Activated naive CD4-positive, alpha-beta T cell (primary cell): ENCODE measurements at regions not wholly inside any gene's neighbourhood (a gene's known extent, or its start where the extent isn't known, plus 50 kb on each side); places are given as distances from the start of the nearest gene placed in this dataset.

Source experiments
- DNase-seq, 4 experiments: peaks; one replicate each; lab custom pipeline; 2025; lab: John Stamatoyannopoulos, UW

- DNase-seq: no peak
Observed at GRCh38 chr18:24530630-24531111, 70.2 kb downstream of the HRH4 start.

DNA sequence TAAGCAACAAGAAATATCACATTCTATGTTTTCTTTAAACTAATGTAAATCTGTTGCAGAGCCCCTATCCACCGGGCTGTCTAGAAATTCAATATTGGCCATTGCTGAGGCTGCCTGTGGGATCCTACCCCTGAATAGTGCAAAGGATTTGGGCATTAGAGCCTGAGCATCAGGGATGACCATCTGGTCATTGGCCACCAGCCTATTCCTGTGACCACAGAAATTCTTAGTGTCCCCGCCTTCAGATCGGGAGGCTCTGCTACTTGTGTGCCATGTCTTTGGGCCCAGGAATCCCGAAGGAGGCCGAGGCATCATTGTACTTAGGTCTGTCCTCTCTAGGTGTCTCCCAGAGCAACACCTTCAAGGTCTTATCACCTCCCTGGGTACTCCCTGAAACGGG lies 73.8 kb downstream of the HRH4 start:
- DNase-seq: no peak

GRCh38 chr18:24534737-24535136 lies 74.3 kb downstream of the HRH4 start:
- no peak for DNase-seq

DNA sequence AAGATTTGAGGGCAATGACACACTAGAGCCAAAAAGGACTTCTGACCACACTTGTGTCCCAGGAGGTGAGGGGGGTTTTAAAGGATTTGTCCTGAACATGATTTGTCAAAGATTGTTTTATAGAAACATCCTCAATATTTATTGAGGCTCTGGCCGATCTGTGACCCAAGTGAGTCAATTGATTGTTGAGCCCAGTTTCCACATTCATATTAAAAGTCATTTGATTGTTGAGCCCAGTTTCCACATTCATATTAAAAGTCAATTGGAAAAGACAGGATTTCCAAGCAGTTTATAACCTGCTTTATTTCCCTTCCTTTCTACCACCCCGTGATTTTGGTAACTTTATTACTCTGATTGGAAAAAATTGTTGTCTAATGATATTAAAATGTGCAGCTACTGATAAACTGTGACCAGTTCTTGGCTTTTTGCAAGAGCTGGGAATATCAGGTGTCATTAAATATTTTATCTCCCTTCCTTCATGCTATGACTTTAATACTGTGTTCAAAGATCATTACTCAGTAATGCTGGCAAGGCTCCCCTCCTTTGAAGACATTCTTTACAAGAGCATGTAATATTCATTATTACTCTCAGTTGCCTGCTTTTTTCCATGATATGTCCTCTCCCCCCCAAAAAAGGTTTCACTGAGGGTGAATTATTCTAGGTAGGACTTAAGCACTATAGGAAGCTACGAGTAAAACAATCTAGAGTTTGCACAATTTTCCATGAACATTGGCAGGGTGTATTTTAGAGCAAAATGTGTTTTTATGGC lies 75.3 kb downstream of the HRH4 start:
- no peak for DNase-seq

- DNase-seq: no peak
Observed at GRCh38 chr18:24536326-24536725, 75.9 kb downstream of the HRH4 start.

DNA sequence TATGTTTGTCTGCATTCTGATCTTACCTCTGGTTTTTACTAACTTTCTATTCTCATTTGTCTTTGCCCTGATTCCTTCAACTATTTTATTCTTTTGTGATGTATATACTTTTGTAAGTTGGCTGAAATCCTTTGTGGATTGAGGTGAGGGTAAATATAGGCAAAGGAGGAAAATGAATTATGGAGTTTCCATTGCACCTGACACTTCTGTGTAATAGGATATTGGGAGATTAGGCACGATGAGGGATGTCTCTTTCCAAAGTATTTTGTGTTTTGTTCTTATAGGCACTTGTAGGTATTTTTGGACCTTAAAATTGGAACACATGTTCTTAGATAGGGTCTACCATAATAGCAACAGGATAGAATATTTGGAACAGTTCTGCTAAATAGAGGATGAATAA lies 76.4 kb downstream of the HRH4 start:
- no peak for DNase-seq

DNA sequence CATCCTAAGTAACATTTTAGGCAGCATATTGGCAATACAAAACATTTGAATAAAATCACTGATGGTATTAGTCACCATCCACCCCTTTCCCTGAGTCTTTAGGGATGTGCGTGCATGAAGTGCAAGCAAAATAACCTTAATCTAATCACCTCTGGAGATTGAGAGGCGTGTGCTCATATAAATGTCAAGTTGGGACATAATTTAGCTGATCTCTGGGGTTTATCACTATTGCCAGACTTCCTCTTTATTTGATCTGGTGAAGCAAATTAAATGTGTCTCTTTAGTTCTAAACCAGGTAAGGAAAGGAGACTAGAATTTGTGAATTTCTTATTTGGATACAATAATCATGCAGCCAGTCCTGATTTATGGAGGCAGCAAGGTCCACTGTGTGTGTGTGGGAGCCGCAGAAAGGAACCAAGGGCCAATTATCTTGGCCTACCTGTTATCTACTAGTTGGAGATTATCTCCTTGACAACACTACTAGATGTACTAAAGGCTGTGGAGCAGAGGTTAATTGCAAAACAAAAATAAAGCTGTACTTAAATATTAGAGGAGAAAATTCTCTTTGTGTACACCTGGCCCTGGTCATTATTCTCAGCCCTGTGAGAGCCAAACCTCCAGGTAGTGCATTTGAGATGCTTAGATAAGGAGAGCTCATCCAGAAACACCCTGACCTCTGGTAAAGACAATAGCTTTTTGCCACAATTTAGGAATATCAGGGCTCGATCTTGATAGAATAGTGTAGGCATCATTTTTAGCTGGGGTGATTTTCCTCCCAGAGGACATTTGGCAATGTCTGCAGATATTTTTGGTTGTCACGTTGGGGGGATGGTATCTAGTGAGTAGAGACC lies 78.2 kb downstream of the HRH4 start:
- no peak for DNase-seq

DNA sequence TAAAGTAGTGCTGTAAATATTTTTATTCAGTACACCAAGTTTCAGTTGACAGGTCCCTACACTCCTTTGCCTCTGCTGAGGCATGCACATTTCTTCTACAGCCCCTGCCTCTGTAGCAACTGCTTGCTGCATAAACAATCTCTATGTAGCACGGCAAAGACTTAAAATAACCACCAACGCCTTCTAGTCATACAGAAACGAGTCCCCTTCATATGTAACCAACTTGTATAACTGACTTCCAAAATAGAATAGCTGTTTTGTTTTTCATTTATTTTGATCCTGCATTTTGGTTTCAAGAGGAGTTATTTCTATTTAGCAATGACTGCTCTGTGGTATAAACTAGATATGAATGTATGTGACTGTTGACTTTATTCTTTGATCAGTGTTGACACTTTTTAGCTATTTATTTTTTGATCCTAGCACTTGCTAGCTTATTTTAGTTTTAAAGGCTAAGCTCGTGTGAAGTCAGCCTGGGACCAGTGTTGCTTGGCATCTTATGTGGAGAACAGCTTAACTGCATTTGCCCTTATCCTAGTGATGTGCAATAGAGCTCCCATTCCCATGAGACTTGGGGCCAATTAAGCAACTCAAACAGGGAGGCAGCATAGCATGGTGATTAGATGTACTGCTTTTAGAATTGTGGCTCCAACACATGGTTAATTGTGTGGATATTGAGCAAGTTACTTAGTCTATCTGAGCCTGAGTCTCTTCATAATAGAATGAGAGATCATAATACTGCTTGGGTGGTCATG lies 79.6 kb downstream of the HRH4 start:
- no peak for DNase-seq

DNA sequence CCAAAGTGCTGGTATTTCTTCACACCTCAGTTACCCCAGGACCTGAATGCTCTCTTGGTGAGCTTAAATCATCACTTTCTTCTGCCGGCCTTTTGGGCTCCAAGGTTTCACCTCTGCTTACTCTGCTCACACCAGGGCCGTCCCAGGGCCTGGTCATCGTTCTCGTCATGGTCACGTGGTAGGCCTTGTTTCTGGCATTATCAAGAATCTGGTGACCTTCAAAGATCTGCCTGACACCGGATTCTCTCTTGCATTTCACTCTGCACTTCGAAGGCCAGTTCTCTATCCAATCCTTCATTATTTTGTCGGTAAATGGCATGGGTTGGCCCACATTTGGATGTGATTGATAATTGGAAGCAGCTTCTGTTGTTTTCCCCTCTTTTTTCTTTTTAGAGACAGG lies 80.5 kb downstream of the HRH4 start:
- no peak for DNase-seq

GRCh38 chr18:24543086-24543794 lies 82.8 kb downstream of the HRH4 start:
- DNase-seq: no peak

GRCh38 chr18:24543795-24544498 lies 83.5 kb downstream of the HRH4 start:
- no peak for DNase-seq

DNA sequence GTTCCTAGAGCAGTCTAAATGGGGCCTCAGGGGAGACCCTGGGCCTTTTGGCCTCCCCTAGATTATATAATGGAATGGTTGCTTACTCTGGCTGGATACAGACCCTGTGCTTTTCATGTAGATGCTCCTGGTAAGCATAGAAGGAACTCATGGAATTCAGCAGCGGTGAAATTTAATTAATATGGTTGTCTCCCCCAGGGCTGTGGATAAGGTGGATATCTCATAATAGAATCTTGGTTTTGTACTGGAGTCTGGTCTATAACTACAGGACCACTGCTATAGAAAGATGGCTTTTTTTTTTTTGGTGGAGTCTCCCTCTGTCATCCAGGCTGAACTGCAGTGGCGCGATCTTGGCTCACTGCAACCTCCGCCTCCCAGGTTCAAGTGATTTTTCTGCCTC lies 84.5 kb downstream of the HRH4 start:
- DNase-seq: no peak

DNA sequence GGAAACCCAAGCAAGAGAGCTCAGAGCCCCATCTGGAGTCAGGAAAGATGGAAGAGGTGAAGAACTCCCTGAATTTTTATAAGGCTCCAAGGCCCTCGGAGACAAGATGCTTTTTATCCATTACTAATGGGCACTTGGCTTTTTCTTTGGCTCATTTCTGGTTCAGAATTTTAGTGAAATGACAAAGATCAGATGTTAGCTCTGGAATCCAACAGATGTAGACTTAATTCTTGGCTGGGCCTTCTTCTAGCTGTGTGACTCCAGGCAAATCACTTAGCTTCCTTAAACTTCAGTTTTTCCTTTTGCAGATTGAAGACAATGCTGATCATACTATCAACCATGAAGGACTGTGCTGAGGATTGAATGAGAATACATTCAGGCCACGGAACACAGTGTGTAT lies 85.2 kb downstream of the HRH4 start:
- DNase-seq: no peak

DNA sequence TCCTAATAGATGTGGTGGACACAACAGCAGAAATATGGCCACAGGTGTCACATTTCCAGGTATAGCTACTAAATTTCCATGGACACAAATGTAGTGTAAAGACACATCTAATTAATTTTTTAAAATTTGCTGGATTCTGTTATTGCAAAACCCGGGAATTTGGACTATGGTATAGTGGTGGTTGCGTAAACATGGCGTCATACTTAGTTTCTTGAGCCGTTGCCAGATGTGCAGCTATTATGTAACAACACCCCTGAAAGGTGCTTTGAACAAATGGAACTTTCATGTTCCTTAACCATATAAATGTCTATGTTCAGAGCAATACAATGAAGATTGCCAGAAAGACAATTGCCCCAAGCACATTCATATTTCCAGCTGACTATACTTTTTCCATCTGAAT lies 85.9 kb downstream of the HRH4 start:
- no peak for DNase-seq

DNA sequence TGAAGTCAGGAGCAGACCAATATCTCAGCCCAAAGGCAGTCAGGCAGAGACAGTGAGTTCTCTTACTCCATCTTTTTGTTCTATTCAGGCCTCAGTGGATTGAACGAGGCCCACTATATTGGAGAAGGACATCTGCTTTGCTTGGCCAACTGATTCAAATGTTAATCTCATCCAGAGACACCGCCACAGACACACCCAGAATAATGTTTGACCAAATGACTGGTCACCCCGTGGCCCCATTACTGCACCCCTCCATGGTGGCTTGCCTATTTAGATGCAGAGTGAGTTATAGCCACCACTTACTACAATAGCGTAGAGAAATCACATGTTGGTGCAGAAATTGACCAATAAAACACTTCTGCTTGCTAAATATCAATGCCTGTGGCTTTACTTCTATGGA lies 88.1 kb downstream of the HRH4 start:
- no peak for DNase-seq

- no peak for DNase-seq
Observed at GRCh38 chr18:24552218-24552617, 91.8 kb downstream of the HRH4 start.

- no peak for DNase-seq
Observed at GRCh38 chr18:24553571-24554285, 93.3 kb downstream of the HRH4 start.

DNA sequence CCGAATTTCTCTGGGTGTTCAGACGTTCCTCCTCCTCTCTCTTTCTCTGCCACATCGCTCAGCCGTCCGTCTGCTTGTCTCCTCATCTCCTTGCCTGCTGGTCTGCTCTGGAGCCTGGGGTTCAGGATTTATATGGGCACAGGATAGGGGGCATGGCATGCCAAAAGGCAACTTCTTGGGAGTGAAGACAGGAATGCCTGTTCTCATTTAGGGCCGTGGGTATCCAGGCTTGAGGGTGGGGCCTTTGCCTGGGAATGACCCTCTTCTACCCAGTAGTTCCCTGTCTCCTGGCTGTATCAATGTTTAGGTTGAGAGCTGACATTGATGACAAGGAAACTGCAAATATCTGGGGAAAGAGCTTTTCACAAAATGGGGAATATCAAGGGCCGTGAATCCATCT lies 98.0 kb downstream of the HRH4 start:
- DNase-seq: no peak

DNA sequence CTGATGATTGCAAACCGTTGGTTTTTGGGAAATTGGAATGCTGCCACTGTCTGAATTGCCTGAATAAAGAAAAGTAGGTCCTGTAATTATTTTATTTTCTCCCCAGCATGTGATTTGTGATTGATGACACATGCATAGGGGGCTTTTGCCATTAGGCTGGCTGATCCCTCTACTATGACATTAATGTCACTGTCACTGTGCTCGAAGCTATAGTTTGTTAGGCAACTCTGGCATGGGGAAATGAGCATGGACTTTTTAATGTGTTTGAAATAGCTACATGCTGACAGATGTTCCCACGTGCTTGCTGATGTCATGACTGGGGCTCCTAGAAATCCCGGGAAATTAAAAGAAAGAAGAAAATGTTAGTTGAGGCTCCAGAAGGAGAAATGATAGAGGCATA lies 99.1 kb downstream of the HRH4 start:
- DNase-seq: no peak

- DNase-seq: no peak
Observed at GRCh38 chr18:24560511-24560981, 100.1 kb downstream of the HRH4 start.
